ENCODE measurements at regions not wholly inside any gene's neighbourhood (a gene's known extent, or its start where the extent isn't known, plus 50 kb on each side); places are given as distances from the start of the nearest gene placed in this dataset.

DNA sequence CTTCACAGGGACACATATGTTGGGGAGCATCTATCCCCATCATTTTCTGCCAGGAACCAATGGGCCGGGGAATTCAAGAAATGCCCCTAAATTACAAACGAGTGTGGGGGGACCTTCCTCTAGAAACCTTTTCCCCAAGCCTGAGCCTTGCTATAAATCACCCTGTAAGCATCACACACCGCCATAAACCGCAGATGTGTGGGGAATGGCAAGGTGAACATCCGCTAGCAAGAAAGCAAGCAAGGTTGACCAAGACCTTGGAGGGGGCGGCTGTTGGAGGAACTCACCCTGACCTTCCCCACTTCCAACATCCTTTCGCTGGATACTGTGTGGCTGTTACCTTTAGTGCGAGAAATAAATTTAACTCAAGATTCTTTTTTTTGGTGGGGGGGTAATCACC, 693.3 kb upstream of the TBX3 start:
- TF ChIP-seq POLR2A (IDR thresholded peaks at IDR 0.05; ENCODE audit: extremely low read depth, insufficient read length): no peak
- TF ChIP-seq, protein P1, sequence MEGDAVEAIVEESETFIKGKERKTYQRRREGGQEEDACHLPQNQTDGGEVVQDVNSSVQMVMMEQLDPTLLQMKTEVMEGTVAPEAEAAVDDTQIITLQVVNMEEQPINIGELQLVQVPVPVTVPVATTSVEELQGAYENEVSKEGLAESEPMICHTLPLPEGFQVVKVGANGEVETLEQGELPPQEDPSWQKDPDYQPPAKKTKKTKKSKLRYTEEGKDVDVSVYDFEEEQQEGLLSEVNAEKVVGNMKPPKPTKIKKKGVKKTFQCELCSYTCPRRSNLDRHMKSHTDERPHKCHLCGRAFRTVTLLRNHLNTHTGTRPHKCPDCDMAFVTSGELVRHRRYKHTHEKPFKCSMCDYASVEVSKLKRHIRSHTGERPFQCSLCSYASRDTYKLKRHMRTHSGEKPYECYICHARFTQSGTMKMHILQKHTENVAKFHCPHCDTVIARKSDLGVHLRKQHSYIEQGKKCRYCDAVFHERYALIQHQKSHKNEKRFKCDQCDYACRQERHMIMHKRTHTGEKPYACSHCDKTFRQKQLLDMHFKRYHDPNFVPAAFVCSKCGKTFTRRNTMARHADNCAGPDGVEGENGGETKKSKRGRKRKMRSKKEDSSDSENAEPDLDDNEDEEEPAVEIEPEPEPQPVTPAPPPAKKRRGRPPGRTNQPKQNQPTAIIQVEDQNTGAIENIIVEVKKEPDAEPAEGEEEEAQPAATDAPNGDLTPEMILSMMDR (IDR thresholded peaks at IDR 0.05; ENCODE audit: low read depth, low read length): no peak
